ENCODE measurements at regions not wholly inside any gene's neighbourhood (a gene's known extent, or its start where the extent isn't known, plus 50 kb on each side); places are given as distances from the start of the nearest gene placed in this dataset.

DNA sequence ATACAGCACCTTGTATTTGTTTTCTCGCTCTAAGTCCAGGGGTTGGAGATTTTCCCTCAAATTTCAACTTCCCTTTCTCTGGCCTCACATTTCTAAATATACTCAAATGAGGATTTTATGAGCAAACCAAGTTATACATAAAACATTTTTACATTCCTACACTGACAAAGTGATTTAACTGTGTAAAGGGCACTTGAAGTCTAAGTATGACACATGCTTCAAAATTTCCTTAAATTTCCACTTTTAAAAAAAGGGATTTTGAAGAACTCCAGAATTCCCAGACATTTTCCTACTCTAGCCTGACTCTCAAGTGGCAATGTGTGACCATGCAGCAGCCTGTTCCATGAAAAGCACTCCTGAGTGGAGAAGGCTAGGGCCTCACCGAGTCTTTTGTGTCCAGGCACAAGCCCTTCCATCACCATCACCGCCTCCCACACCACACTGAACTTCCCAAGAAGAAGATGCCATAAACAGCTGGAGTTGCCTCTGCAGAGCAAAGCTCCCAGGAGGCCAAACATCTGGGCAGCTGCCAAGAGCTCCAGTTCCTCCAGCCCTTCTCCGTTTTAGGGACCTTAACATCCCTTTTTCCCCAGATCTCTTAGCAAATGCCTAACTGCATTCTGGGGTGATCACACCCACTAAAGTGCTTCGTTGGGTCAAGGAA is 68.9 kb downstream of the NCR2 start:
- Mint-ChIP-seq H3K4me1 (no peaks in the 10 kb centered on the region), H3K27me3 (peaks cover 17% of the 10 kb centered on the region), H3K36me3 (peaks cover 3% of the 10 kb centered on the region), H3K27ac (no peak overlapping the region), H3K9me3 (no peaks in the 10 kb centered on the region), H3K4me3 (no peak overlapping the region)

GRCh38 chr6:41405941-41406727 is 70.7 kb downstream of the NCR2 start:
- H3K4me1 Mint-ChIP-seq, result no peaks in the 10 kb centered on the region
- H3K36me3 Mint-ChIP-seq, result peaks cover 3% of the 10 kb centered on the region
- H3K27ac Mint-ChIP-seq, result no peak overlapping the region
- no peaks in the 10 kb centered on the region for H3K9me3 Mint-ChIP-seq
- H3K27me3 Mint-ChIP-seq, result peaks cover 14% of the 10 kb centered on the region
- no peak overlapping the region for H3K4me3 Mint-ChIP-seq

- Mint-ChIP-seq H3K27ac (no peak overlapping the region), H3K36me3 (no peaks in the 10 kb centered on the region), H3K4me1 (no peaks in the 10 kb centered on the region), H3K27me3 (peaks cover 10% of the 10 kb centered on the region), H3K4me3 (no peak overlapping the region), H3K9me3 (no peaks in the 10 kb centered on the region)
These were observed 71.5 kb downstream of the NCR2 start for GRCh38 chr6:41406728-41407489.

DNA sequence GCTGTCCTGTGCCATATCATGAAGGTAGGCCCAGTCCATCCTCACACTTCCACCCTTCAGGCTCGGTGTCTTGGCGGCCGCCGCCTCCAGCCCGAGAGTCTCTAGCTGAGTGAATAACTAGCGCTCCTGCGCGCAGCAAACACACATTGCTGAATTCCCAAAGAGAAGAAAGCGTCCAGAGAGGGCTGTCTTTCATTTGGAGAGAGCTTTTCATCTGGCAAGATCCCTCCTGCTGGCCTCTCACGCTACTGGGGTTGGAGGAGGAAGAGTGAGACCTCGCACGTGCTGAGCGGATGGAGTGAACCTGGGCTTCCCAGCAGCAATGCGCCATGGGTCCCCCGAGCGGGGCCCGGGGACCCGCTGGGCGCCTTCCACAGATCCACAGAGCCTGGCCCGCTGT is 73.2 kb downstream of the NCR2 start:
- peaks cover 8% of the 10 kb centered on the region for H3K27me3 Mint-ChIP-seq
- H3K36me3 Mint-ChIP-seq, result no peaks in the 10 kb centered on the region
- no peaks in the 10 kb centered on the region for H3K9me3 Mint-ChIP-seq
- H3K27ac Mint-ChIP-seq, result no peak overlapping the region
- no peaks in the 10 kb centered on the region for H3K4me1 Mint-ChIP-seq
- H3K4me3 Mint-ChIP-seq, result no peak overlapping the region

DNA sequence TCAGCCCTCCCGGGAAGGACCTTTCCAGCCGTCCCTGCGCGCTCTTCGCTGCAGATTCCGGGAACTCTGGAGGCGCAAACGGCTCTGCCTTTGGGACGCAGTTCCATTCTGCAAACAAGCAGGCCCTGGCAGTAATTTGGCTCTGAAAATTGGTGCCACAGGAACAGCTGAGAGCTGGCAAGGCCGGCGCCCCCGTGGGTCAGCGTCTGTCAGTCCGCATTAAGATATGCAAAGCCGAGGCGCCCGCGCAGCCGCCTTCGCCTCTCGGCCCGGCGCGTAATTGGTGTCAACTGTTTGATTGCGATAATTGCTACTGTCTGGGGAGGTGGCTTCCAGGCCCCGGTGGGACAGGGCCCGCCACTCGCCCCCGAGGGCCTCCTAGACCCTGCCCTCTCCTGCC is 73.6 kb downstream of the NCR2 start:
- Mint-ChIP-seq H3K9me3 (no peaks in the 10 kb centered on the region), H3K36me3 (no peaks in the 10 kb centered on the region), H3K27ac (no peak overlapping the region), H3K27me3 (peaks cover 8% of the 10 kb centered on the region), H3K4me3 (no peak overlapping the region), H3K4me1 (no peaks in the 10 kb centered on the region)

GRCh38 chr6:41409489-41409888 is 74.1 kb downstream of the NCR2 start:
- Mint-ChIP-seq H3K27ac (no peak overlapping the region), H3K27me3 (peaks cover 10% of the 10 kb centered on the region), H3K4me1 (no peaks in the 10 kb centered on the region)

GRCh38 chr6:41411961-41412360 is 76.6 kb downstream of the NCR2 start:
- peaks cover 18% of the 10 kb centered on the region for H3K27me3 Mint-ChIP-seq
- H3K36me3 Mint-ChIP-seq, result no peaks in the 10 kb centered on the region
- no peak overlapping the region for H3K4me3 Mint-ChIP-seq
- H3K27ac Mint-ChIP-seq, result no peak overlapping the region
- H3K4me1 Mint-ChIP-seq, result peaks cover 7% of the 10 kb centered on the region
- no peaks in the 10 kb centered on the region for H3K9me3 Mint-ChIP-seq

More at GRCh38 chr6:41409489-41409888, 74.1 kb downstream of the NCR2 start:
- Mint-ChIP-seq H3K4me3 (no peak overlapping the region), H3K36me3 (no peaks in the 10 kb centered on the region), H3K9me3 (no peaks in the 10 kb centered on the region)

DNA sequence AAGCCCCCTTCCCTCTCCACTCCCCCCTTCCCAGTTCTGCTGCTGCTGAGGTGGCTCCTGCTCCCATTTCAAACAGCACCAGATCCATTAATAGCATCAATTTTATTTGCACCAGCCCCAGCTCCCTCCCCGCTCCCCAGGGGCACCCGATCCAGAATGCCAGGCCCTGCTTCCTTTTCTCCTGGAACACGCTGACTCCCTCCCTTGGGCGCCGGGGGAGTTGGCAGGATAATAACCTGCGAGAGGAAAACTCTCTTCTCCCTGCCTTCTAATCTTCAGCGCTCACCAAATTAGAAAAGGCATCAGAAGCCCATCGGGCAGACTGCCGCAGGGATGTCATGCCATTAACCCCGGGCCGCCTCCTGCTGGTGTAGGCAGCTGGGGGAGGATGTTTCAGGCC is 77.8 kb downstream of the NCR2 start:
- no peak overlapping the region for H3K27ac Mint-ChIP-seq
- H3K4me3 Mint-ChIP-seq, result no peak overlapping the region
- H3K9me3 Mint-ChIP-seq, result no peaks in the 10 kb centered on the region
- H3K4me1 Mint-ChIP-seq, result peaks cover 7% of the 10 kb centered on the region
- no peaks in the 10 kb centered on the region for H3K36me3 Mint-ChIP-seq
- peaks cover 19% of the 10 kb centered on the region for H3K27me3 Mint-ChIP-seq

DNA sequence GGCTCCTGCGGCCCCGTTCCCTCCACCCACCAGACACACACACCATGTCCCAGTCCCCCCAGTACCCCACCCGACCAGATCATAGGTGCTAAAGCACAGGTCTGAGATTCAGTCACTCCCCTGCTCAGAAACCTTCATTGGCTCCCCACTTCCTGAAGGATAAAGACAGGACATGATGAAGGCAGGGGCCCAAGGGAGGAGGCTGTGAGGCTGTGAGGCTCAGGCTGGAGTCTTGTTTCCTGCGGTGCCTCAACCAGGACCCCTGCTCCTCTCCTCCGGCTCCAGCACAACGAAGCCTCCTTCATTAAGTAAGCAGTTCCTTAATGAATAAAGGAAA is 81.1 kb downstream of the NCR2 start:
- Mint-ChIP-seq H3K4me3 (no peak overlapping the region), H3K36me3 (peaks cover 3% of the 10 kb centered on the region), H3K4me1 (peaks cover 7% of the 10 kb centered on the region), H3K9me3 (no peaks in the 10 kb centered on the region), H3K27ac (no peak overlapping the region), H3K27me3 (peaks cover 18% of the 10 kb centered on the region)

DNA sequence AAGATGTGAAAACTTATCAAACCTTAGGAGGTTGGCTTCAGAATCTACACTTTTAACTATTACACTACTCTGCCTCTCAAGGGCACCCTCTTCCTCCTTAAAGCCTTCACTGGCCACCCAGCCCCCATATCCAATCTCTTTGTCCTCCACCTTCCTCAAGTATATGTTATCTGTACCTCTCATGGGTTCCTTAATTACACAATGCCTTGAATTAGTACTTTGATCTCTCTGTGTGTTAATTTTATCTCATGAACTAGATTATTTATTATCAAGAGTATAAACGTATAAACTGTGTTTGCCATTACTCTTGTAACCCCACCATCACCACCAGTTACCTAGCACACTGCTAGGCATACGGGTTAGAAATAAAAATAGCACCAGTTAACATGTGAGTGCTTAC is 83.3 kb downstream of the NCR2 start:
- H3K9me3 Mint-ChIP-seq, result no peaks in the 10 kb centered on the region
- no peak overlapping the region for H3K4me3 Mint-ChIP-seq
- no peak overlapping the region for H3K27ac Mint-ChIP-seq
- H3K4me1 Mint-ChIP-seq, result peaks cover 7% of the 10 kb centered on the region
- H3K36me3 Mint-ChIP-seq, result peaks cover 3% of the 10 kb centered on the region
- H3K27me3 Mint-ChIP-seq, result peaks cover 17% of the 10 kb centered on the region

- Mint-ChIP-seq H3K27me3 (peaks cover 13% of the 10 kb centered on the region), H3K4me3 (no peak overlapping the region), H3K36me3 (peaks cover 3% of the 10 kb centered on the region), H3K27ac (no peak overlapping the region), H3K9me3 (no peaks in the 10 kb centered on the region), H3K4me1 (peaks cover 7% of the 10 kb centered on the region)
These were observed 84.0 kb downstream of the NCR2 start for GRCh38 chr6:41419385-41419784.

- no peak overlapping the region for H3K27ac Mint-ChIP-seq
- H3K27me3 Mint-ChIP-seq, result peaks cover 10% of the 10 kb centered on the region
- H3K4me3 Mint-ChIP-seq, result no peak overlapping the region
- H3K4me1 Mint-ChIP-seq, result peaks cover 7% of the 10 kb centered on the region
- H3K9me3 Mint-ChIP-seq, result no peaks in the 10 kb centered on the region
- H3K36me3 Mint-ChIP-seq, result peaks cover 3% of the 10 kb centered on the region
These were observed 84.8 kb downstream of the NCR2 start for GRCh38 chr6:41420186-41420585.

DNA sequence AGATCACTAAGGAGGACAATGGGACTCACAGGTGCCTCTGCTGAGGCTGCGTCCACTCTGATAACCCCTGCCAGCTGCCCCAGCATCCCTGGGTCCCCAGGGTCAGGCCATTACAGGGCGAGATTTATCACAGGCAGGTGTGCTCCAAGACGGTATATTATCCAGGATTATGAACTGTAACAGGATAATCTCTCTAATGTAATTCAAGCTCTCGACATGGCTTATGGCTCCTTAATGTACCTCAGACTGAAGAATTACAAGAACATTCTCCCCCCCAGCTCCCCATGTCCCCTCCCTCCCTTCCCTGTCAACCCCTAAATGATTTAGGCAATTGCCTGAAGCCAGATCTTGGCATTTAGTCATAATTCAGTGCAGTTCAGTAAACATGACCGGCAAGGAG is 86.8 kb downstream of the NCR2 start:
- H3K4me3 Mint-ChIP-seq, result no peak overlapping the region
- no peak overlapping the region for H3K27ac Mint-ChIP-seq
- peaks cover 3% of the 10 kb centered on the region for H3K27me3 Mint-ChIP-seq
- H3K9me3 Mint-ChIP-seq, result no peaks in the 10 kb centered on the region
- no peaks in the 10 kb centered on the region for H3K4me1 Mint-ChIP-seq
- peaks cover 3% of the 10 kb centered on the region for H3K36me3 Mint-ChIP-seq

- Mint-ChIP-seq H3K36me3 (peaks cover 3% of the 10 kb centered on the region), H3K4me1 (no peaks in the 10 kb centered on the region), H3K4me3 (no peak overlapping the region), H3K27me3 (peaks cover 2% of the 10 kb centered on the region), H3K27ac (no peak overlapping the region), H3K9me3 (no peaks in the 10 kb centered on the region)
These were observed 87.6 kb downstream of the NCR2 start for GRCh38 chr6:41423002-41423401.

DNA sequence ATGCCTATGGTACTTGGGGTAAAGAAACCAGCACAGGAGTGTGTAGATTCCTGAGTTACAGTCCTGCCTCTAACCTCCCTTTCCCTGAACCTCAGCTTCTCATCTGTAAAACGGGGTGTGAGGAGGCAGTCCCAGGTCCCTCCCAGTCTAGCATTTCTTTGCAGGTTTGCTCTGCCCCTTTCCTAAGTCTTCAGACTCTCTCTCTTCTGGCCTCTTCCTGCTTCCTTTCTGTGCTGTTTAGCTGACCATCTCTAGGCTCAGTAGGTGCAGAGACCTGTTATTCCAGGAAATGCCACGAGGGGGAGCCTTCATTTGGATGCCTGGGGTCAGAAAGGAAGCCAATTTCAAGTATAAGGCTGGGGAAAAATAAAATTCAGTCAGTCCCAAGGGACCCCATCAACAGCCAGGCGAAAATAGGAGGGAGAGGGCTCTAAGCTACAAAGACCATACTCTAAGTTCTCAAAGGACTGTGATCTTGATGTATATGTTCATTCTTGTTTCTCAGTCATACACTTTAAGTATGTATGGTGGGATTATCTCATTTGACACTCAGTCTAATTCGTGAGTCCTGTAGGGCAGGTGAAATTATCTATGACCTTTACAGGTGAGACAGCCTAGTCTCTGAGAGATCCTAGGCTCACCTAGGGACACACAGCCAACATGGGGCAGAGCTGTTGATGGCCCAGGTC is 89.1 kb downstream of the NCR2 start:
- no peak overlapping the region for H3K27ac Mint-ChIP-seq
- no peaks in the 10 kb centered on the region for H3K9me3 Mint-ChIP-seq
- peaks cover under 1% of the 10 kb centered on the region for H3K36me3 Mint-ChIP-seq
- H3K4me3 Mint-ChIP-seq, result no peak overlapping the region
- peaks cover 9% of the 10 kb centered on the region for H3K4me1 Mint-ChIP-seq
- peaks cover 8% of the 10 kb centered on the region for H3K27me3 Mint-ChIP-seq
